NCI-H2081 (cell line): ENCODE measurements at regions not wholly inside any gene's neighbourhood (a gene's known extent, or its start where the extent isn't known, plus 50 kb on each side); places are given as distances from the start of the nearest gene placed in this dataset.
A peak's percentile ranks its signal among the peaks of the same experiment; 100 is the strongest.
"Not testable (repeated sequence)": the region's sequence is repeated elsewhere in the genome, so short reads cannot be mapped to it uniquely, and the experiment has no call there.

Source experiments
- DNase-seq, 2 experiments: peaks; one replicate each; lab custom pipeline; 2025; lab: John Stamatoyannopoulos, UW

DNA sequence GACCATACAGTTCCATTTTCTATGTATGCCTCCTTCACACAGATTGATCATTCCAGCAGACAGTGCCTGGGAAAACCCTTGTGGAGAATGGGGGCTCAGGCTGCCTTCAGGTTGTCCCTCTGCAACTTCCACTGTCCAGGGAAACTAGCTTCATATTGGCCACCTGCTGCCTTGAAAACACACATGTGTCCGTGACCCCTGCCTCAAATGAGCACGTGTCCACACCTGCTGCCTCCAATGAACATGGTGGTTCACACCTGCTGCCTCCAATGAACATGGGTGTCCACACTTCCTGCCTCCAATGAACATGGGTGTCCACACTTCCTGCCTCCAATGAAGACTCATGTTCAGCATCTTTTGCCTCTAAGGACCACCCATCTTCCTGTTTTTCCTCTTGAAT, 185.4 kb upstream of the ADCY2 start:
- DNase-seq: no peak

GRCh38 chr5:7213525-7213924, 182.4 kb upstream of the ADCY2 start:
- DNase-seq: no peak

DNA sequence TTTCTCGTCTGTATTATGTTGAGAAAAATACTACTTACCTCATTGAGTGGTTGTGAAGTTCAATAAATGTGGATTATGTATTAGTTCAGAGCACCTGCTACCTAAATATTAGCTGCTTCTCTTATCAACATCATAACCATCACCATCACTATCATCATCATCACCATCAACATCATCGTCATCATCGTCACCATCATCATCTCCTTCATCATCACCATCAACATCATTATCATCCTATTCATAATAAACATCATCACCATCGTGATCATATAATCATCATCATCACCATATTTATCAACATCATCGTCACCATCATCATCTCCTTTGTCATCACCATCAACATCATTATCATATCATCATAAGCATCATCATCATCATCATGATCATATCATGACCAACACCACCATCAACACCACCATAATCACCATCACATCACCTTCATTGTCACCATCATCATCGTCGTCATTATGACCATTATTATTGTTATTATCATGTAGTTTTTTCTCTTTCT, 181.0 kb upstream of the ADCY2 start:
- no peak for DNase-seq

DNA sequence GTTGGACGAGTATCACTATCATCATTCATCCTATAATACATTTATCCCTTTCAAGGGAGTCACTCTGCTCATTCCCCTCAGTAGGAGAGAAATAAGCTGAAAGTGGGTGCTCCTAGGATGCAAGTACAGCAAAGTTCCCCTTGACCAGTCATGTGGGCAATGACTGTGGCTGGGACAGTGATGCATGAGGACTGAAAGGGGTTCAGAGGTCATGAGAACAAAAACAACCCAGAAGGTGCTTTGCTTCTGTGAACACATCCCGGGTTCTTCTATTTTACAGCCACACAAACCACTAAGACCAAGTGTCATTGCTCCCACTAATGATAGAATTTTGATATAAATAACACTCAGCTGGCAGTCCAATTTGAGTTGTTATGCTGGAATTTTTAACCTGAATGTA, 177.8 kb upstream of the ADCY2 start:
- no peak for DNase-seq

DNA sequence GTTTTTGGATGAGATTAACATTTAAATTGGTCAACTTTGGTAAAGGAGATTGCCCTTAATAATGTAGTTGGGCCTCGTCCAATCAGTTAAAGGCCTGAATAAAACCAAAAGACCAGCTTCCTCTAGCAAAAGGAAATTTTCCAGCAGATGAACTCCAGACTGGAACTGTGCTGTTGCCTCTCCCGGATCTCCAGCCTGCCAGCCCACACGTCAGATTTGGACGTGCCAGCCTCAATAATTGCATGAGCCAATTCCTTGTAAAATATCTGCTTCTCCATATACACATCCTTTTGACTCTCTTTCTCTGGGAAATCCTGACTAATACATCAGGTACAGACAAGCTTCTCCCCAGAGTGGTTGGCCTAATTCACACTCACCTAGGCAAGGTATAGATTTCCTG, 175.8 kb upstream of the ADCY2 start:
- DNase-seq: no peak

- no peak for DNase-seq
These were observed 174.9 kb upstream of the ADCY2 start for GRCh38 chr5:7221041-7221440.

DNA sequence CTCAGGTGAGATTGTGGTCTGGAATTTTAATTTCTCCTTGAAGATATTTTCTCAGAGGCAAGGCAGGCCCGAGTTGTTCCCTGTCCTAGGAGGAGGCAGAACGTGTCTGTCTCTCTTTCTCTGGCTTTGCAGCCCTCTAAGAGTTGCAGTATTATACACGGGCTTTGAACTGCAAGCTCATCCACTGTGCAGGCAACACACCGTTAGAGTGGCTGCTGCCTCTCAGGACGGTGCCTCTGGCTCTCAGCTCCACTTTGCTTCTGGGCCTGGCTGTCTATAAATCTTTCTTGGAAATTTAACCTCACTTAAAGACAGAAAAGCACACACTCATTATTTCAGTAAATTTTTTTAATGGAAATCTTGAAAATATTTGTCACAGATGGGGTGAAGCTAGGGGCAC, 170.1 kb upstream of the ADCY2 start:
- no peak for DNase-seq

- no peak for DNase-seq
These were observed 153.7 kb upstream of the ADCY2 start for GRCh38 chr5:7242118-7242710.

GRCh38 chr5:7244208-7244607, 151.7 kb upstream of the ADCY2 start:
- DNase-seq: no peak

GRCh38 chr5:7245121-7245651, 150.8 kb upstream of the ADCY2 start:
- peak; percentile 71 to 91 for DNase-seq

- DNase-seq: no peak
These were observed 149.7 kb upstream of the ADCY2 start for GRCh38 chr5:7246287-7246686.

GRCh38 chr5:7250004-7250403, 145.9 kb upstream of the ADCY2 start:
- DNase-seq: no peak

DNA sequence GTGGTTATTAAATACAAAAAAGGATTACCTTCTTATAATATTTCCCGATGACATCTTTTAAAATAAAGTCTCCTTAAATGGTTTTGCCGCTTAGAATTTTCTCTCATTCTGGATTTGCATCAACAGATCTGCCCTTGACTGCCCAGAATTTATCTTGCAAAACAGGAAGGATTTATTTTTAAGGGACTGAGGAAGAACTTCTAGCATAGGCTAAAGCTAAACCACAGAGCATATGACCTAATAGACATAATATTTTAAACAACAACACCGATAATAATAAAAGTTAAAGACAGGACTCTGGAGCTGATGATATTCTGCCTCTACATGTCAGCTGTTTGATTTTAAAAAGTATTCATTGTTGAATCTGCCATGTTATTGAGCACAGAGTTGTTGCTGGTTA, 145.3 kb upstream of the ADCY2 start:
- DNase-seq: no peak

- no peak for DNase-seq
These were observed 144.8 kb upstream of the ADCY2 start for GRCh38 chr5:7251132-7251531.

DNA sequence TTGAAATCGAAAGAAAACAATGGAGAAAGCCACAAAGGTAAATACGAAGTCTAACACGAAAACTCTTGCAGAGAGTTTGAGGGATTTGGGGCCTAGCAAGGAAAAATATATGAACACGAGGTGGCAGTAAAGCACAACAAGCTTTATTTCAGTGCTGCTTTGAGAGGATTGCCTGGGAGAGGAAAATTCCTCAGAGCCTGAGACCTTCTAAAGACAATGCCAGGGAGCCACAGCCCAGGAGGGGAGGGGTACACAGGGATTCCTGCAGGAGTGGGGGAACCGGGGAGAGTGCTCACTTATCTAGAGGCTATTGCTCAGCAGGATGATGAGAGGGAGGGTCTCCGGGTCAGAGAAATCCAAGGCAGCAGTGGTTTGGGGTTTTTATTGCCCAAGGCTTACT, 134.9 kb upstream of the ADCY2 start:
- peak; percentile 43 to 64 for DNase-seq

DNA sequence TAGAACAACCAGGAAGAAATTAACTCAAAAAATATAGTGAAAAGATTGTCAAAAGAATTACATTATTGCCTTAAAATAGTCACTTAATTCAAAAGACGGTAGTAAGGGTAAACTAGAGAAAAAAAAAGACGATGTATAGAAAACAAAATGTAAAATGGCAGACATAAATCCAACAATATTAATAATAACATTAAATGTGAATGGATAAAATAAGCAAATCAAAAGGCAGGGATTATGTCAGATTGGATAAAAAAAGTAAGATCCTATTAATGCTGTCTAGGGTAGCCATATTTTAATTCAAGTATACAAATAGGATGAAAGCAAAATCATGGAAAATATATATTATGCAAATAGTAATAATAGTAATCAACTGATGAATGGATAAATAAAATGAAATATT, 134.0 kb upstream of the ADCY2 start:
- no peak for DNase-seq

GRCh38 chr5:7263398-7264015, 132.4 kb upstream of the ADCY2 start:
- not testable (repeated sequence) for DNase-seq

GRCh38 chr5:7265776-7266175, 130.2 kb upstream of the ADCY2 start:
- DNase-seq: not testable (repeated sequence)

DNA sequence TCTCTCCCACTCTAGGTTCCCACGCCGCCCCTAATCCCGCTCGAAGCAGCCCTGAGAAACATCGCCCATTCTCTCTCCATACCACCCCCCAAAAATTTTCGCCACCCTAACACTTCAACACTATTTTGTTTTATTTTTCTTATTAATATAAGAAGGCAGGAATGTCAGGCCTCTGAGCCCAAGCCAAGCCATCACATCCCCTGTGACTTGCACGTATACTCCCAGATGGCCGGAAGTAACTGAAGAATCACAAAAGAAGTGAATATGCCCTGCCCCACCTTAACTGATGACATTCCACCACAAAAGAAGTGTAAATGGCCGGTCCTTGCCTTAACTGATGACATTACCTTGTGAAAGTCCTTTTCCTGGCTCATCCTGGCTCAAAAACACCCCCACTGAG, 127.2 kb upstream of the ADCY2 start:
- DNase-seq: not testable (repeated sequence)

DNA sequence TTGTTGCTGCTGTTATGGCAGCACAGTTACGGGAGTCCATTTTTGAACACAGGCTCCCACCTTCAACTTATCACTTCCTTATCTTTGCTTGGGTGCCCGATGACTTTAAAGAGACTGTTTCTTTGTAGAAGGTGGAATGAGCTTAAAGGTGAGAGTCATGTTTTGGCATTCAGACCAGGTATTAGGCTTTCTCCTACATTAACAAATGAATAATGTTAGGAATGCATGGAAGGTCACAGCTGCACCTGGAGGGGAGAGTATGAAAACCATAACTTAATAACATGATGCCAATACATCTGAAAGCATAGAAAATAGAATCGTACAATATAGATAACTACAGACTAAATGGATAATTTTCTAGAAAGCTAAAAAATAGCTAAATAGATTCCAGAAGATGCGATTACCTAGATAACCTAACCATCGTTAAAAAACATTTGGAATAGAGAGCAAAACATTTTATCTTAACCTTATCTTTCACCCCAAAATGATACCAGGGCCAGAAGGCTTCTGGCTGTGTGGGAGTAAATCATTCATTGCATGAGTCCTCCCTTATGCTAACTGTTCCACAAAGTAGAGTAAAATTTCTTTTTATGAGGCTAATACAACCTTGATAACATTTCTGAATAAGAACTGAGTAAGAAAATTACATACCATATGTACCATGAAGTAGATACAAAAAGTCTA, 126.2 kb upstream of the ADCY2 start:
- DNase-seq: no peak

- no peak for DNase-seq
These were observed 124.4 kb upstream of the ADCY2 start for GRCh38 chr5:7271435-7272084.

GRCh38 chr5:7272408-7272965, 123.5 kb upstream of the ADCY2 start:
- no peak for DNase-seq
